WTC11 (cell line): ENCODE measurements at regions not wholly inside any gene's neighbourhood (a gene's known extent, or its start where the extent isn't known, plus 50 kb on each side); places are given as distances from the start of the nearest gene placed in this dataset.

Source experiments
- ATAC-seq: fragments of 200-7000 bp; cut with Tn5 transposase; 2 replicates; pipeline ENCODE4 v1.10.0; 2021; ENCODE audit warnings: mild to moderate bottlenecking, moderate library complexity
- CTCF ChIA-PET: fragments of 300-600 bp; sonication (Branson Sonifier 250); formaldehyde crosslinking; loops from one replicate; lab custom pipeline; 2021; ENCODE audit warnings: antibody characterized with exemption; lab: Charles Lee
- POLR2A ChIA-PET: fragments of 350-600 bp; sonication (Branson Sonifier 250); formaldehyde crosslinking; loops from one replicate; lab custom pipeline; 2021; ENCODE audit warnings: antibody characterized with exemption; lab: Charles Lee
- DNase-seq: peaks from one replicate; pipeline ENCODE4 v3.0.0; 2021; ENCODE audit warnings: low spot score
- H3K27ac Mint-ChIP-seq: 2 replicates; pipeline ENCODE4 v1.8.0; 2021; ENCODE audit warnings: mixed read lengths
- H3K27me3 Mint-ChIP-seq: 2 replicates; pipeline ENCODE4 v1.8.0; 2021; ENCODE audit warnings: low read depth, mild to moderate bottlenecking, moderate library complexity, mixed read lengths
- H3K36me3 Mint-ChIP-seq: 2 replicates; pipeline ENCODE4 v1.8.0; 2021; ENCODE audit warnings: mixed read lengths
- H3K4me1 Mint-ChIP-seq: 2 replicates; pipeline ENCODE4 v1.8.0; 2022; ENCODE audit warnings: mixed read lengths
- H3K4me3 Mint-ChIP-seq: 2 replicates; pipeline ENCODE4 v1.8.0; 2021; ENCODE audit warnings: mild to moderate bottlenecking, moderate library complexity, mixed read lengths
- H3K9me3 Mint-ChIP-seq: 2 replicates; pipeline ENCODE4 v1.8.0; 2021; ENCODE audit warnings: mixed read lengths
- ATF1 ChIP-seq: sonication (generic); formaldehyde crosslinking; IDR thresholded peaks from 2 replicates; pipeline ENCODE4 v1.8.1; 2023; ENCODE audit warnings: mild to moderate bottlenecking, moderate library complexity, missing genetic modification reagents
- CREM ChIP-seq: sonication (generic); formaldehyde crosslinking; IDR thresholded peaks from 2 replicates; pipeline ENCODE4 v1.8.1; 2022; ENCODE audit warnings: mild to moderate bottlenecking, missing genetic modification reagents, moderate library complexity
- GRHL2 ChIP-seq: fragments of 250-450 bp; sonication (Bioruptor Pico); IDR thresholded peaks from 2 replicates; pipeline ENCODE4 v1.8.0; 2022; ENCODE audit warnings: mild to moderate bottlenecking, moderate library complexity; ENCODE audit not compliant: insufficient replicate concordance, severe bottlenecking
- IRF2 ChIP-seq: sonication (generic); formaldehyde crosslinking; IDR thresholded peaks from 2 replicates; pipeline ENCODE4 v1.8.0; 2022; ENCODE audit warnings: low read depth, missing genetic modification reagents, borderline replicate concordance
- KAT7 ChIP-seq: sonication (generic); formaldehyde crosslinking; IDR thresholded peaks from 2 replicates; pipeline ENCODE4 v1.8.1; 2023; ENCODE audit warnings: missing genetic modification reagents, mild to moderate bottlenecking, borderline replicate concordance
- PRRX2 ChIP-seq: fragments of 250-450 bp; sonication (Bioruptor Pico); IDR thresholded peaks from 2 replicates; pipeline ENCODE4 v1.8.0; 2021; ENCODE audit warnings: mild to moderate bottlenecking
- ZNF263 ChIP-seq: sonication (generic); formaldehyde crosslinking; IDR thresholded peaks from 2 replicates; pipeline ENCODE4 v1.8.1; 2022; ENCODE audit warnings: low read depth, mild to moderate bottlenecking, moderate library complexity, missing genetic modification reagents
- ZNF416 ChIP-seq: fragments of 250-450 bp; sonication (Bioruptor Pico); IDR thresholded peaks from 2 replicates; pipeline ENCODE4 v1.9.0; 2021; ENCODE audit warnings: mild to moderate bottlenecking, inconsistent platforms
- TF ChIP-seq, protein P1 (sequence below): fragments of 250-450 bp; sonication (Bioruptor Pico); IDR thresholded peaks from 2 replicates; pipeline ENCODE4 v1.9.0; 2021; ENCODE audit warnings: mild to moderate bottlenecking
- TF ChIP-seq, protein P2 (sequence below): sonication (generic); formaldehyde crosslinking; IDR thresholded peaks from 2 replicates; pipeline ENCODE4 v1.8.1; 2023; ENCODE audit warnings: mild to moderate bottlenecking, missing genetic modification reagents, borderline replicate concordance
- TF ChIP-seq, protein P3 (sequence below): sonication (generic); formaldehyde crosslinking; conservative IDR thresholded peaks from 2 replicates; pipeline ENCODE4 v1.8.1; 2022; ENCODE audit warnings: mild to moderate bottlenecking, missing genetic modification reagents
- TF ChIP-seq, protein P4 (sequence below): sonication (generic); formaldehyde crosslinking; IDR thresholded peaks from 2 replicates; pipeline ENCODE4 v1.8.1; 2023; ENCODE audit warnings: mild to moderate bottlenecking, moderate library complexity, missing genetic modification reagents
- TF ChIP-seq, protein P5 (sequence below): sonication (generic); formaldehyde crosslinking; IDR thresholded peaks from 2 replicates; pipeline ENCODE4 v1.8.0; 2023; ENCODE audit warnings: mild to moderate bottlenecking, missing genetic modification reagents
- TF ChIP-seq, protein P6 (sequence below): sonication (generic); formaldehyde crosslinking; IDR thresholded peaks from 2 replicates; pipeline ENCODE4 v1.8.1; 2022; ENCODE audit warnings: low read depth, mild to moderate bottlenecking, moderate library complexity, missing genetic modification reagents, borderline replicate concordance
- TF ChIP-seq, protein P7 (sequence below): sonication (generic); formaldehyde crosslinking; IDR thresholded peaks from 2 replicates; pipeline ENCODE4 v1.8.0; 2022; ENCODE audit warnings: mild to moderate bottlenecking, missing genetic modification reagents
- TF ChIP-seq, protein P8 (sequence below): fragments of 250-450 bp; sonication (Bioruptor Pico); IDR thresholded peaks from 2 replicates; pipeline ENCODE4 v1.8.0; 2021; ENCODE audit warnings: mild to moderate bottlenecking
- TF ChIP-seq, protein P9 (sequence below): sonication (generic); formaldehyde crosslinking; IDR thresholded peaks from 2 replicates; pipeline ENCODE4 v1.8.1; 2022; ENCODE audit warnings: missing genetic modification reagents, borderline replicate concordance

DNA sequence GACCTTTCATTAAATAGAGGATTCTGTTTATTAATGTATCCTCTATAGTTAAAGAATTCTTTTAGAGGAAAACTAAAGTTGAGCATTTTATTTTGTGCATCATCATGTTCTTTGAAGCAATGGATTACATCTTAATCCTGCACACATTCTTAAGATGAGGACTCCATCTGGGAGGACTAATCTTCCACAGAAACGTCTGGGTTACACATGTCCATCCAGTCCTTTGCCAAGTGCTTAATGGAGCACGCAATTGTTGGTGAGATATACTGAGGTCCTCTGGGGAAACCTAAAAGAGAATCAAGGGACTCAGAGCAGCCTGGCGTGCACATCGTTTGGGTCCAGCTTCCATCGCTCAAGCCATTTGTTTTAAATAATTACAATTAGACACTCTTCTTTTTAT, 115.1 kb upstream of the SFRP2 start (continued):
- TF ChIP-seq, protein P1, sequence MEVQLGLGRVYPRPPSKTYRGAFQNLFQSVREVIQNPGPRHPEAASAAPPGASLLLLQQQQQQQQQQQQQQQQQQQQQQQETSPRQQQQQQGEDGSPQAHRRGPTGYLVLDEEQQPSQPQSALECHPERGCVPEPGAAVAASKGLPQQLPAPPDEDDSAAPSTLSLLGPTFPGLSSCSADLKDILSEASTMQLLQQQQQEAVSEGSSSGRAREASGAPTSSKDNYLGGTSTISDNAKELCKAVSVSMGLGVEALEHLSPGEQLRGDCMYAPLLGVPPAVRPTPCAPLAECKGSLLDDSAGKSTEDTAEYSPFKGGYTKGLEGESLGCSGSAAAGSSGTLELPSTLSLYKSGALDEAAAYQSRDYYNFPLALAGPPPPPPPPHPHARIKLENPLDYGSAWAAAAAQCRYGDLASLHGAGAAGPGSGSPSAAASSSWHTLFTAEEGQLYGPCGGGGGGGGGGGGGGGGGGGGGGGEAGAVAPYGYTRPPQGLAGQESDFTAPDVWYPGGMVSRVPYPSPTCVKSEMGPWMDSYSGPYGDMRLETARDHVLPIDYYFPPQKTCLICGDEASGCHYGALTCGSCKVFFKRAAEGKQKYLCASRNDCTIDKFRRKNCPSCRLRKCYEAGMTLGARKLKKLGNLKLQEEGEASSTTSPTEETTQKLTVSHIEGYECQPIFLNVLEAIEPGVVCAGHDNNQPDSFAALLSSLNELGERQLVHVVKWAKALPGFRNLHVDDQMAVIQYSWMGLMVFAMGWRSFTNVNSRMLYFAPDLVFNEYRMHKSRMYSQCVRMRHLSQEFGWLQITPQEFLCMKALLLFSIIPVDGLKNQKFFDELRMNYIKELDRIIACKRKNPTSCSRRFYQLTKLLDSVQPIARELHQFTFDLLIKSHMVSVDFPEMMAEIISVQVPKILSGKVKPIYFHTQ (CRISPR knock-in tag) = no peak
- TF ChIP-seq, protein P2, sequence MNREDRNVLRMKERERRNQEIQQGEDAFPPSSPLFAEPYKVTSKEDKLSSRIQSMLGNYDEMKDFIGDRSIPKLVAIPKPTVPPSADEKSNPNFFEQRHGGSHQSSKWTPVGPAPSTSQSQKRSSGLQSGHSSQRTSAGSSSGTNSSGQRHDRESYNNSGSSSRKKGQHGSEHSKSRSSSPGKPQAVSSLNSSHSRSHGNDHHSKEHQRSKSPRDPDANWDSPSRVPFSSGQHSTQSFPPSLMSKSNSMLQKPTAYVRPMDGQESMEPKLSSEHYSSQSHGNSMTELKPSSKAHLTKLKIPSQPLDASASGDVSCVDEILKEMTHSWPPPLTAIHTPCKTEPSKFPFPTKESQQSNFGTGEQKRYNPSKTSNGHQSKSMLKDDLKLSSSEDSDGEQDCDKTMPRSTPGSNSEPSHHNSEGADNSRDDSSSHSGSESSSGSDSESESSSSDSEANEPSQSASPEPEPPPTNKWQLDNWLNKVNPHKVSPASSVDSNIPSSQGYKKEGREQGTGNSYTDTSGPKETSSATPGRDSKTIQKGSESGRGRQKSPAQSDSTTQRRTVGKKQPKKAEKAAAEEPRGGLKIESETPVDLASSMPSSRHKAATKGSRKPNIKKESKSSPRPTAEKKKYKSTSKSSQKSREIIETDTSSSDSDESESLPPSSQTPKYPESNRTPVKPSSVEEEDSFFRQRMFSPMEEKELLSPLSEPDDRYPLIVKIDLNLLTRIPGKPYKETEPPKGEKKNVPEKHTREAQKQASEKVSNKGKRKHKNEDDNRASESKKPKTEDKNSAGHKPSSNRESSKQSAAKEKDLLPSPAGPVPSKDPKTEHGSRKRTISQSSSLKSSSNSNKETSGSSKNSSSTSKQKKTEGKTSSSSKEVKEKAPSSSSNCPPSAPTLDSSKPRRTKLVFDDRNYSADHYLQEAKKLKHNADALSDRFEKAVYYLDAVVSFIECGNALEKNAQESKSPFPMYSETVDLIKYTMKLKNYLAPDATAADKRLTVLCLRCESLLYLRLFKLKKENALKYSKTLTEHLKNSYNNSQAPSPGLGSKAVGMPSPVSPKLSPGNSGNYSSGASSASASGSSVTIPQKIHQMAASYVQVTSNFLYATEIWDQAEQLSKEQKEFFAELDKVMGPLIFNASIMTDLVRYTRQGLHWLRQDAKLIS = no peak
- no peak for TF ChIP-seq GRHL2
- TF ChIP-seq, protein P3, sequence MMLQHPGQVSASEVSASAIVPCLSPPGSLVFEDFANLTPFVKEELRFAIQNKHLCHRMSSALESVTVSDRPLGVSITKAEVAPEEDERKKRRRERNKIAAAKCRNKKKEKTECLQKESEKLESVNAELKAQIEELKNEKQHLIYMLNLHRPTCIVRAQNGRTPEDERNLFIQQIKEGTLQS (CRISPR knock-in tag) = no peak
- TF ChIP-seq, protein P4, sequence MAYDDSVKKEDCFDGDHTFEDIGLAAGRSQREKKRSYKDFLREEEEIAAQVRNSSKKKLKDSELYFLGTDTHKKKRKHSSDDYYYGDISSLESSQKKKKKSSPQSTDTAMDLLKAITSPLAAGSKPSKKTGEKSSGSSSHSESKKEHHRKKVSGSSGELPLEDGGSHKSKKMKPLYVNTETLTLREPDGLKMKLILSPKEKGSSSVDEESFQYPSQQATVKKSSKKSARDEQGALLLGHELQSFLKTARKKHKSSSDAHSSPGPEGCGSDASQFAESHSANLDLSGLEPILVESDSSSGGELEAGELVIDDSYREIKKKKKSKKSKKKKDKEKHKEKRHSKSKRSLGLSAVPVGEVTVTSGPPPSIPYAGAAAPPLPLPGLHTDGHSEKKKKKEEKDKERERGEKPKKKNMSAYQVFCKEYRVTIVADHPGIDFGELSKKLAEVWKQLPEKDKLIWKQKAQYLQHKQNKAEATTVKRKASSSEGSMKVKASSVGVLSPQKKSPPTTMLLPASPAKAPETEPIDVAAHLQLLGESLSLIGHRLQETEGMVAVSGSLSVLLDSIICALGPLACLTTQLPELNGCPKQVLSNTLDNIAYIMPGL (CRISPR knock-in tag) = no peak
- TF ChIP-seq, protein P5, sequence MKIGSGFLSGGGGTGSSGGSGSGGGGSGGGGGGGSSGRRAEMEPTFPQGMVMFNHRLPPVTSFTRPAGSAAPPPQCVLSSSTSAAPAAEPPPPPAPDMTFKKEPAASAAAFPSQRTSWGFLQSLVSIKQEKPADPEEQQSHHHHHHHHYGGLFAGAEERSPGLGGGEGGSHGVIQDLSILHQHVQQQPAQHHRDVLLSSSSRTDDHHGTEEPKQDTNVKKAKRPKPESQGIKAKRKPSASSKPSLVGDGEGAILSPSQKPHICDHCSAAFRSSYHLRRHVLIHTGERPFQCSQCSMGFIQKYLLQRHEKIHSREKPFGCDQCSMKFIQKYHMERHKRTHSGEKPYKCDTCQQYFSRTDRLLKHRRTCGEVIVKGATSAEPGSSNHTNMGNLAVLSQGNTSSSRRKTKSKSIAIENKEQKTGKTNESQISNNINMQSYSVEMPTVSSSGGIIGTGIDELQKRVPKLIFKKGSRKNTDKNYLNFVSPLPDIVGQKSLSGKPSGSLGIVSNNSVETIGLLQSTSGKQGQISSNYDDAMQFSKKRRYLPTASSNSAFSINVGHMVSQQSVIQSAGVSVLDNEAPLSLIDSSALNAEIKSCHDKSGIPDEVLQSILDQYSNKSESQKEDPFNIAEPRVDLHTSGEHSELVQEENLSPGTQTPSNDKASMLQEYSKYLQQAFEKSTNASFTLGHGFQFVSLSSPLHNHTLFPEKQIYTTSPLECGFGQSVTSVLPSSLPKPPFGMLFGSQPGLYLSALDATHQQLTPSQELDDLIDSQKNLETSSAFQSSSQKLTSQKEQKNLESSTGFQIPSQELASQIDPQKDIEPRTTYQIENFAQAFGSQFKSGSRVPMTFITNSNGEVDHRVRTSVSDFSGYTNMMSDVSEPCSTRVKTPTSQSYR (CRISPR knock-in tag) = no peak
- no peak for TF ChIP-seq PRRX2 (CRISPR knock-in tag)
- TF ChIP-seq ATF1 (CRISPR knock-in tag) = no peak
- TF ChIP-seq IRF2 = no peak
- TF ChIP-seq KAT7 = no peak
- TF ChIP-seq, all 79 proteins: peak for 0

DNA sequence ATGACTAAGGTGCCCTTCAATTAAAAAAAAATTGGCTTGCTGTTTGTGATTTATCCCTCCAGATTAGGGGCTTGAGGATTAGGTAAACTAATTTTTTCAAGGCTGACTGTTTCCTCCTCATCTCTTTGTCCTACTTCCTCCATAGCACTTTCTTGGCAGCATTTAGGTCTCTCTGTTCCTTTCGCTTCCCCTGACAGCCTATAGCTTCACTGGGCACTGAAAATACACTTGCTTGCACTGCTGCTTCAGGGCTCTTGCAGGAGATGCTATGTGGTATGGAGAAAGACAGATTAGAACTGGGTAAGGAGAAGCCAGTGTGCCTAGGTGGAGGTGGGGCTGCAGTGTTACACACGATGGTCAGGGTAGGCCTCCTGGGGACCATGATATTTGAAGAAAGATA, 112.3 kb upstream of the SFRP2 start:
- DNase-seq (no peak), ATAC-seq (no peak)
- no peaks in the 10 kb centered on the region for H3K36me3 Mint-ChIP-seq
- ChIA-PET CTCF (interaction anchor here (1.5 kb wide), 1 partner anchor 109 kb away, joined by 3 read pairs; no protein-coding TSS in a partner anchor), POLR2A (no interaction called here)
- no peak overlapping the region for H3K4me3 Mint-ChIP-seq
- no peak overlapping the region for H3K27ac Mint-ChIP-seq
- no peaks in the 10 kb centered on the region for H3K27me3 Mint-ChIP-seq
- no peaks in the 10 kb centered on the region for H3K4me1 Mint-ChIP-seq
- peaks cover 21% of the 10 kb centered on the region for H3K9me3 Mint-ChIP-seq
- TF ChIP-seq CREM (CRISPR knock-in tag) = no peak
- TF ChIP-seq, protein P6, sequence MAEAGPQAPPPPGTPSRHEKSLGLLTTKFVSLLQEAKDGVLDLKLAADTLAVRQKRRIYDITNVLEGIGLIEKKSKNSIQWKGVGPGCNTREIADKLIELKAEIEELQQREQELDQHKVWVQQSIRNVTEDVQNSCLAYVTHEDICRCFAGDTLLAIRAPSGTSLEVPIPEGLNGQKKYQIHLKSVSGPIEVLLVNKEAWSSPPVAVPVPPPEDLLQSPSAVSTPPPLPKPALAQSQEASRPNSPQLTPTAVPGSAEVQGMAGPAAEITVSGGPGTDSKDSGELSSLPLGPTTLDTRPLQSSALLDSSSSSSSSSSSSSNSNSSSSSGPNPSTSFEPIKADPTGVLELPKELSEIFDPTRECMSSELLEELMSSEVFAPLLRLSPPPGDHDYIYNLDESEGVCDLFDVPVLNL (CRISPR knock-in tag) = no peak
- TF ChIP-seq ZNF263 = no peak
- TF ChIP-seq, protein P7, sequence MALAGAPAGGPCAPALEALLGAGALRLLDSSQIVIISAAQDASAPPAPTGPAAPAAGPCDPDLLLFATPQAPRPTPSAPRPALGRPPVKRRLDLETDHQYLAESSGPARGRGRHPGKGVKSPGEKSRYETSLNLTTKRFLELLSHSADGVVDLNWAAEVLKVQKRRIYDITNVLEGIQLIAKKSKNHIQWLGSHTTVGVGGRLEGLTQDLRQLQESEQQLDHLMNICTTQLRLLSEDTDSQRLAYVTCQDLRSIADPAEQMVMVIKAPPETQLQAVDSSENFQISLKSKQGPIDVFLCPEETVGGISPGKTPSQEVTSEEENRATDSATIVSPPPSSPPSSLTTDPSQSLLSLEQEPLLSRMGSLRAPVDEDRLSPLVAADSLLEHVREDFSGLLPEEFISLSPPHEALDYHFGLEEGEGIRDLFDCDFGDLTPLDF = no peak
- TF ChIP-seq, protein P8, sequence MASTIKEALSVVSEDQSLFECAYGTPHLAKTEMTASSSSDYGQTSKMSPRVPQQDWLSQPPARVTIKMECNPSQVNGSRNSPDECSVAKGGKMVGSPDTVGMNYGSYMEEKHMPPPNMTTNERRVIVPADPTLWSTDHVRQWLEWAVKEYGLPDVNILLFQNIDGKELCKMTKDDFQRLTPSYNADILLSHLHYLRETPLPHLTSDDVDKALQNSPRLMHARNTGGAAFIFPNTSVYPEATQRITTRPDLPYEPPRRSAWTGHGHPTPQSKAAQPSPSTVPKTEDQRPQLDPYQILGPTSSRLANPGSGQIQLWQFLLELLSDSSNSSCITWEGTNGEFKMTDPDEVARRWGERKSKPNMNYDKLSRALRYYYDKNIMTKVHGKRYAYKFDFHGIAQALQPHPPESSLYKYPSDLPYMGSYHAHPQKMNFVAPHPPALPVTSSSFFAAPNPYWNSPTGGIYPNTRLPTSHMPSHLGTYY (CRISPR knock-in tag) = no peak
- TF ChIP-seq, protein P9, sequence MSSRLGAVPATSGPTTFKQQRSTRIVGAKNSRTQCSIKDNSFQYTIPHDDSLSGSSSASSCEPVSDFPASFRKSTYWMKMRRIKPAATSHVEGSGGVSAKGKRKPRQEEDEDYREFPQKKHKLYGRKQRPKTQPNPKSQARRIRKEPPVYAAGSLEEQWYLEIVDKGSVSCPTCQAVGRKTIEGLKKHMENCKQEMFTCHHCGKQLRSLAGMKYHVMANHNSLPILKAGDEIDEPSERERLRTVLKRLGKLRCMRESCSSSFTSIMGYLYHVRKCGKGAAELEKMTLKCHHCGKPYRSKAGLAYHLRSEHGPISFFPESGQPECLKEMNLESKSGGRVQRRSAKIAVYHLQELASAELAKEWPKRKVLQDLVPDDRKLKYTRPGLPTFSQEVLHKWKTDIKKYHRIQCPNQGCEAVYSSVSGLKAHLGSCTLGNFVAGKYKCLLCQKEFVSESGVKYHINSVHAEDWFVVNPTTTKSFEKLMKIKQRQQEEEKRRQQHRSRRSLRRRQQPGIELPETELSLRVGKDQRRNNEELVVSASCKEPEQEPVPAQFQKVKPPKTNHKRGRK (CRISPR knock-in tag) = no peak
- no peak for TF ChIP-seq ZNF416 (CRISPR knock-in tag)
- TF ChIP-seq ATF1 (CRISPR knock-in tag) = no peak
